ENCODE measurements at regions not wholly inside any gene's neighbourhood (a gene's known extent, or its start where the extent isn't known, plus 50 kb on each side); places are given as distances from the start of the nearest gene placed in this dataset.

DNA sequence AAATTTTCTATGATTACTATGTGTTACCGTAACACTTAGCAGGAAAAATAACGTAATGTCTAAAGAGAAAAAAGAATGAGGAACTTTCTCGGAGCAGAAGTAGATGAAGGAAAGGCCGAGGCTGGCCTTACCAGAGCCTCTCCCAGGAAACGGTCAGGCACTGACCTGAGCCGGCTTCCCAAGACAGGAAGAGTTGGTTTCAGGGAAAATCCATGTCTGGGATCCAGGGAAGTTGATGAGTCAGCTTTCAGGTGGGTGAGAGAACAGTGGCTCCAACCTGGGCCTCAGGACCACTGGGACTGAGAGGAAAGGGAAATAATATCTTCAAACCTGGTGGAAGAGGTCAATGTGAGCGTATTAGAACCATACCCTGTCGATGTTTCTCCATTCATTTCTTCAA lies 93.3 kb upstream of the UBL3 start:
- H3K36me3 Mint-ChIP-seq (ENCODE audit: unreplicated experiment), result no peaks in the 10 kb centered on the region

DNA sequence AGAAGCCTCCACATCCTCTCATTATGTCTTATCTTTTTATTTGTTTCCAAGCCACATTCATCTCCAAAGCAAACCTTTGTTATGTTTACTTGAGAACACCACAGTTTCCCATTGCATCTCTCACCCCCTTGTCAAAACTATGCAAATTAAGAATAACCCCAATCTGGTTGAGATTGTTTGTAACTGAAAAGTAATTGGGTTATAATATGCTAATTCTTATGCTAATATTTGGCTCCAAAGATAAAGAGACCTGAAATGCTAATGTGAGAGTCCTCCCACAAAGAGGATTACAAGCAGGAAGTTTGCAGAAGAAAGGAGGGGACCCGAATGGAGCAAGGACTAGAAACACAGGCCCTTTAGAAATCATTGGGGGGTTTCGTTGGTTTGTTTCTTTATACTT lies 92.9 kb upstream of the UBL3 start:
- DNase-seq (ENCODE audit: extremely low spot score, unreplicated experiment), result no peak
- H3K36me3 Mint-ChIP-seq (ENCODE audit: unreplicated experiment), result no peaks in the 10 kb centered on the region
- H3K27ac Mint-ChIP-seq (ENCODE audit: unreplicated experiment), result no peak overlapping the region
- H3K4me3 Mint-ChIP-seq (ENCODE audit: unreplicated experiment), result no peak overlapping the region
- TF ChIP-seq, protein P1, sequence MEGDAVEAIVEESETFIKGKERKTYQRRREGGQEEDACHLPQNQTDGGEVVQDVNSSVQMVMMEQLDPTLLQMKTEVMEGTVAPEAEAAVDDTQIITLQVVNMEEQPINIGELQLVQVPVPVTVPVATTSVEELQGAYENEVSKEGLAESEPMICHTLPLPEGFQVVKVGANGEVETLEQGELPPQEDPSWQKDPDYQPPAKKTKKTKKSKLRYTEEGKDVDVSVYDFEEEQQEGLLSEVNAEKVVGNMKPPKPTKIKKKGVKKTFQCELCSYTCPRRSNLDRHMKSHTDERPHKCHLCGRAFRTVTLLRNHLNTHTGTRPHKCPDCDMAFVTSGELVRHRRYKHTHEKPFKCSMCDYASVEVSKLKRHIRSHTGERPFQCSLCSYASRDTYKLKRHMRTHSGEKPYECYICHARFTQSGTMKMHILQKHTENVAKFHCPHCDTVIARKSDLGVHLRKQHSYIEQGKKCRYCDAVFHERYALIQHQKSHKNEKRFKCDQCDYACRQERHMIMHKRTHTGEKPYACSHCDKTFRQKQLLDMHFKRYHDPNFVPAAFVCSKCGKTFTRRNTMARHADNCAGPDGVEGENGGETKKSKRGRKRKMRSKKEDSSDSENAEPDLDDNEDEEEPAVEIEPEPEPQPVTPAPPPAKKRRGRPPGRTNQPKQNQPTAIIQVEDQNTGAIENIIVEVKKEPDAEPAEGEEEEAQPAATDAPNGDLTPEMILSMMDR (IDR thresholded peaks at IDR 0.05), result no peak
- H3K27me3 Mint-ChIP-seq (ENCODE audit: unreplicated experiment), result peaks cover 8% of the 10 kb centered on the region
- H3K4me1 Mint-ChIP-seq (ENCODE audit: unreplicated experiment), result no peaks in the 10 kb centered on the region
- no peaks in the 10 kb centered on the region for H3K9me3 Mint-ChIP-seq (ENCODE audit: unreplicated experiment)

More for the DNA sequence above, 93.3 kb upstream of the UBL3 start:
- H3K4me1 Mint-ChIP-seq (ENCODE audit: unreplicated experiment), result no peaks in the 10 kb centered on the region
- H3K9me3 Mint-ChIP-seq (ENCODE audit: unreplicated experiment), result no peaks in the 10 kb centered on the region
- TF ChIP-seq, protein P1 (IDR thresholded peaks at IDR 0.05), result no peak
- H3K27me3 Mint-ChIP-seq (ENCODE audit: unreplicated experiment), result peaks cover 8% of the 10 kb centered on the region
- no peak overlapping the region for H3K4me3 Mint-ChIP-seq (ENCODE audit: unreplicated experiment)
- no peak for DNase-seq (ENCODE audit: extremely low spot score, unreplicated experiment)
- H3K27ac Mint-ChIP-seq (ENCODE audit: unreplicated experiment), result no peak overlapping the region

DNA sequence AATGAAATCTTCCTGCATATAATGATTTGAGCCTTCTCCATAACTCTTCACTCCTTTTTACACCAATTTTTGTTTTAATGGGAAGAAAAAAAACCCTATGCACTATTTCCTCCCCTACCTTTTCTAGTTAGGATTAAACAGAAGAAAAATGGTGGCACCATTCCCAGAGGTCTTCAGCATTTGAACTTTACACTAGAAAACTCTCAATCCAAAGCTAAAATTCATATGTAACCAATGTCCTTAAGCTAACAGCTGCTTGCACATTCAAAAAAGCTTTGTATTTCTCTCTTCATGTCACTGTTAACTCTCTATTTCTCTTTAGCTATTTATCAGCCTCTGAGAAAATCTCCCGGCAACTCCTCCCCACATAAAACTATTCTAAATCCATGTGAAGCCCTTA lies 90.3 kb upstream of the UBL3 start:
- H3K9me3 Mint-ChIP-seq (ENCODE audit: unreplicated experiment), result no peaks in the 10 kb centered on the region
- H3K27me3 Mint-ChIP-seq (ENCODE audit: unreplicated experiment), result peaks cover 17% of the 10 kb centered on the region
- TF ChIP-seq, protein P1 (IDR thresholded peaks at IDR 0.05), result no peak
- peaks cover 5% of the 10 kb centered on the region for H3K4me1 Mint-ChIP-seq (ENCODE audit: unreplicated experiment)
- DNase-seq (ENCODE audit: extremely low spot score, unreplicated experiment), result no peak
- no peak overlapping the region for H3K4me3 Mint-ChIP-seq (ENCODE audit: unreplicated experiment)
- no peak overlapping the region for H3K27ac Mint-ChIP-seq (ENCODE audit: unreplicated experiment)
- no peaks in the 10 kb centered on the region for H3K36me3 Mint-ChIP-seq (ENCODE audit: unreplicated experiment)

DNA sequence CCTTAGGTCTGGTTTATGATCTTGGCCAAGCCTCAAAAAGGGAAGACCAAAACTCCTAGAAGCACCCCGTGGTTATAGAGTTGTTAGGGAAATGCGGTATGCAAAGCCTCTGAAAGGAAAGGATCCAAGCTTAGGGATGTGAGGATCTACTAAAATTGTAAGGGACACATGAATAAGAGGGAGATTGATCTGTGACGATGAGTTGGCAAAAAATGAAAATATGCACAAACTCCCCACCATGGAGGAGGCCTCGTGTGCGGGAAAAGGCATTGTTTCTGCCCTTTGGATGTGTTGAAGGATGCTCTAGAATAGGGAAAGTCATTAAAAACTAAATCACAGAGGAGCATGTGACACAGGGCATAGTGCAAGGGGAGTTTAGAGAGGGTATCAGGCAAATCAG lies 88.7 kb upstream of the UBL3 start:
- TF ChIP-seq, protein P1 (IDR thresholded peaks at IDR 0.05), result no peak
- H3K27ac Mint-ChIP-seq (ENCODE audit: unreplicated experiment), result no peak overlapping the region

DNA sequence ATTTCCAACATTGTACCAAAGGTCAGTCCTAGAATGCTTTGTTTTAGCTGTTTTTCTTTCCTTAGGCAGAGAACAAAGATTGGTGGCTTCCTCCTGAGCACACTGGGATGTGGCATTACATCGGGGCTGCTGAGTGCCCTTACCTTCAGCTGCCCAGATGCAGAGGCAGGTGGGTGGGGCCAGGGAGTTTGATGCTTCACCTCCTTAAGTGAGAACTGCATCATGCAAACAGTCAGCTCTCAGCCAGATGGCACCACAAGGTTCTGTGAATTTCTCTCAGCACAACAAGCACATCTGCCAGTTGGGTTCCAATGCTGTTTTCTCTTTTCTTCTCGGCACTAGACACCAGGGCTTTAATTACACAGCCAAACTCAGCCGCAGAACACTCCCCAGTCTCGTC lies 87.4 kb upstream of the UBL3 start:
- H3K9me3 Mint-ChIP-seq (ENCODE audit: unreplicated experiment), result no peaks in the 10 kb centered on the region
- no peaks in the 10 kb centered on the region for H3K36me3 Mint-ChIP-seq (ENCODE audit: unreplicated experiment)
- H3K4me3 Mint-ChIP-seq (ENCODE audit: unreplicated experiment), result no peak overlapping the region
- DNase-seq (ENCODE audit: extremely low spot score, unreplicated experiment), result no peak
- no peak overlapping the region for H3K27ac Mint-ChIP-seq (ENCODE audit: unreplicated experiment)
- H3K27me3 Mint-ChIP-seq (ENCODE audit: unreplicated experiment), result peaks cover 19% of the 10 kb centered on the region
- TF ChIP-seq, protein P1 (IDR thresholded peaks at IDR 0.05), result no peak
- H3K4me1 Mint-ChIP-seq (ENCODE audit: unreplicated experiment), result peaks cover 5% of the 10 kb centered on the region

More for the DNA sequence above, 88.7 kb upstream of the UBL3 start:
- H3K36me3 Mint-ChIP-seq (ENCODE audit: unreplicated experiment), result no peaks in the 10 kb centered on the region
- no peak for DNase-seq (ENCODE audit: extremely low spot score, unreplicated experiment)
- H3K4me1 Mint-ChIP-seq (ENCODE audit: unreplicated experiment), result peaks cover 5% of the 10 kb centered on the region
- H3K9me3 Mint-ChIP-seq (ENCODE audit: unreplicated experiment), result no peaks in the 10 kb centered on the region
- no peak overlapping the region for H3K4me3 Mint-ChIP-seq (ENCODE audit: unreplicated experiment)
- H3K27me3 Mint-ChIP-seq (ENCODE audit: unreplicated experiment), result peaks cover 19% of the 10 kb centered on the region

All from osteocyte (in vitro differentiated cells).